Cardiac muscle cell (in vitro differentiated cells and primary cell): ENCODE measurements at regions not wholly inside any gene's neighbourhood (a gene's known extent, or its start where the extent isn't known, plus 50 kb on each side); places are given as distances from the start of the nearest gene placed in this dataset.

Experiments
- DNase-seq, 2 donors: peaks; one replicate each; pipeline versions ENCODE4 v3.0.0 to v3.0.0-alpha.2; 2010 to 2017; ENCODE audit warnings: low read depth in 1 of 2, low spot score in 1 of 2
- H3K27ac ChIP-seq: fragments of 200-600 bp; sonication (generic); 2 replicates; pipeline ENCODE4 v1.5.1; 2016
- H3K27me3 ChIP-seq: fragments of 200-600 bp; sonication (generic); 2 replicates; pipeline ENCODE4 v1.6.0; 2016; ENCODE audit warnings: control low read depth
- H3K36me3 ChIP-seq: fragments of 200-600 bp; sonication (generic); 2 replicates; pipeline ENCODE4 v1.5.1; 2016; ENCODE audit warnings: control low read depth
- H3K4me1 ChIP-seq: fragments of 200-600 bp; sonication (generic); 2 replicates; pipeline ENCODE4 v1.8.1; 2017; ENCODE audit warnings: low read depth, mild to moderate bottlenecking, mixed run types
- H3K4me3 ChIP-seq: fragments of 200-600 bp; sonication (generic); 2 replicates; pipeline ENCODE4 v1.5.1; 2016; ENCODE audit warnings: mild to moderate bottlenecking
- H3K9me3 ChIP-seq: fragments of 200-600 bp; sonication (generic); 2 replicates; pipeline ENCODE4 v1.5.1; 2017; ENCODE audit warnings: low read depth, mild to moderate bottlenecking, control low read depth
- TF ChIP-seq, protein P1 (sequence below): IDR thresholded peaks from 2 replicates; pipeline ENCODE4 v1.5.1; 2012; ENCODE audit warnings: low read depth, mild to moderate bottlenecking, low read length

DNA sequence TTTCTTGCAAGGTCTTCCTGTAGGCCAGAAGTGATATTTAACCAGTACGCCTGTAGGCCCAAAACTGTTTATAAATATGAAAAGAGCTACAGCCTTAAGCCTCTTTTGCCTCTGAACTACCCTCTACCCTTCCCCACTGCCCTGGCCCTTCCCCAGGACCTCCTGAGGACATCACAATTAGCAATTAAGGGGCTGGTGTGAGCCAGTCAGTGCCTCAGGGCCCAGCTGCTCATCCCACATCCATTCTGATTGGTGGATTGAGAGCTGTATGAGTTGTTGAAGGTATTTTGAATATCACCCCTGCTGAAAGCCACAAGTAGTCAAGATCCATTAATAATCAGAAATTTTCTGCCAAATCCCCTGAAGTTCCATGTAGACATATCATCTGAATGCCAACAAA is 126.3 kb upstream of the TACR1 start:
- TF ChIP-seq, protein P1, sequence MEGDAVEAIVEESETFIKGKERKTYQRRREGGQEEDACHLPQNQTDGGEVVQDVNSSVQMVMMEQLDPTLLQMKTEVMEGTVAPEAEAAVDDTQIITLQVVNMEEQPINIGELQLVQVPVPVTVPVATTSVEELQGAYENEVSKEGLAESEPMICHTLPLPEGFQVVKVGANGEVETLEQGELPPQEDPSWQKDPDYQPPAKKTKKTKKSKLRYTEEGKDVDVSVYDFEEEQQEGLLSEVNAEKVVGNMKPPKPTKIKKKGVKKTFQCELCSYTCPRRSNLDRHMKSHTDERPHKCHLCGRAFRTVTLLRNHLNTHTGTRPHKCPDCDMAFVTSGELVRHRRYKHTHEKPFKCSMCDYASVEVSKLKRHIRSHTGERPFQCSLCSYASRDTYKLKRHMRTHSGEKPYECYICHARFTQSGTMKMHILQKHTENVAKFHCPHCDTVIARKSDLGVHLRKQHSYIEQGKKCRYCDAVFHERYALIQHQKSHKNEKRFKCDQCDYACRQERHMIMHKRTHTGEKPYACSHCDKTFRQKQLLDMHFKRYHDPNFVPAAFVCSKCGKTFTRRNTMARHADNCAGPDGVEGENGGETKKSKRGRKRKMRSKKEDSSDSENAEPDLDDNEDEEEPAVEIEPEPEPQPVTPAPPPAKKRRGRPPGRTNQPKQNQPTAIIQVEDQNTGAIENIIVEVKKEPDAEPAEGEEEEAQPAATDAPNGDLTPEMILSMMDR: no peak
- no peak for DNase-seq
- Histone ChIP-seq H3K4me3 (no peak overlapping the region), H3K9me3 (no peaks in the 10 kb centered on the region), H3K27me3 (no peaks in the 10 kb centered on the region), H3K4me1 (no peaks in the 10 kb centered on the region), H3K36me3 (no peaks in the 10 kb centered on the region), H3K27ac (no peak overlapping the region)

DNA sequence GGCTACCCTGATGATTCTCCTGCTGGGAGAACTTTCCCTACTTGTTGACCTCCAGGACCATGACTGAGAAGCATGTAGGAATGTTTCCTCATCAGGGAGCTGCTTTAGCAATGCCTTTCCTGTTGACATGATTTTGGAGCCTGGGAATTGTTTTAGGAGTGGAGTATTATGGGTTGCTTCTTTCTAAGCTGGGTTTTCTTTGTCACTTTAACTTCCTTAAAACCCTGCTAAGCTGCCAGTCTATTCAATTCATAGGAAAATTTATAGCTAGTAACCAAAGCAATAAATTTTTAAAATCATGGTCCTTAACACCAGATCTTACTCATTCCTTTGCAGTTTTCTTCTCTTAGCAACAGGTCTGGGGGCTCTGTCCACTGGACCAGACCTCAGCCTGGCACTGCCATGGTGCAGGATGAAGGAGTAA is 125.6 kb upstream of the TACR1 start:
- Histone ChIP-seq H3K36me3 (no peaks in the 10 kb centered on the region), H3K27me3 (no peaks in the 10 kb centered on the region), H3K4me1 (no peaks in the 10 kb centered on the region), H3K4me3 (no peak overlapping the region), H3K27ac (no peak overlapping the region), H3K9me3 (no peaks in the 10 kb centered on the region)
- no peak for DNase-seq
- TF ChIP-seq, protein P1: no peak

DNA sequence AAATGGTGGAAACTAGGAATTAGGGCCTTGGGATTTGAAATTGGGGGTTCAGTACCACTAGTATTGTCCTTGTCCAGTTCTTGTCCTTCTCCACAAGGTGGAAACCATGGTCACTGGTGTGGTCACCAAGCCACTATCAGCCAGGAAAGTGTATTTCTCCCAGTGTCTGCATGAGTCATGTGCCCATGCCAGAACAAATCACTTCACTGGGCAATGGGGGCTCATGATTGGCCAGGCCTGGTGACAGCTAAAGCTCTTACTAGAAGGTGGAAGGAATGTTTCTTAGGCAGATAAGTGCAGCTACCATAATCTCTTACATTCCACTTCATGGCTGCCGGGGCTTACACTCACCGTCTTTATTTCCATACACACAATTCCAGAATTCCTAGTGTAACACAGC is 124.8 kb upstream of the TACR1 start:
- no peaks in the 10 kb centered on the region for H3K4me1 ChIP-seq
- no peaks in the 10 kb centered on the region for H3K36me3 ChIP-seq
- H3K27ac ChIP-seq: no peak overlapping the region
- no peak for DNase-seq
- H3K9me3 ChIP-seq: no peaks in the 10 kb centered on the region
- TF ChIP-seq, protein P1: no peak
- no peaks in the 10 kb centered on the region for H3K27me3 ChIP-seq
- H3K4me3 ChIP-seq: no peak overlapping the region

DNA sequence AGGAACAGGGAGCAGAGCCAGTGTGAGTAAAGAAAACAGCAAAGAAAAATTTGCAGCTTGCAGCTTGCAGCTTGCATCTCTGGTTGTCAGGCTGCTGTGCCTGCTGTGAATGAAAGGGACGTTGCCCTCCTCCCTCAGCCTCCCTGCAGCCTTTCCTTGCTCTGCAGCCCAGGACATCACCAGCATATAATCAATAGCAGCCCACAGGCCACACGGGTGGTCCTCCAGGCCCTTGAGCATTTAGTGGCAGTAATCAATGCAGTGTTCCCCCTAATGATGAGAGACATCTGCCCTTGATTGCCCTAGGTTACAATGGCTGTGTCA is 122.2 kb upstream of the TACR1 start:
- H3K4me1 ChIP-seq: no peaks in the 10 kb centered on the region
- no peak overlapping the region for H3K27ac ChIP-seq
- DNase-seq: no peak

DNA sequence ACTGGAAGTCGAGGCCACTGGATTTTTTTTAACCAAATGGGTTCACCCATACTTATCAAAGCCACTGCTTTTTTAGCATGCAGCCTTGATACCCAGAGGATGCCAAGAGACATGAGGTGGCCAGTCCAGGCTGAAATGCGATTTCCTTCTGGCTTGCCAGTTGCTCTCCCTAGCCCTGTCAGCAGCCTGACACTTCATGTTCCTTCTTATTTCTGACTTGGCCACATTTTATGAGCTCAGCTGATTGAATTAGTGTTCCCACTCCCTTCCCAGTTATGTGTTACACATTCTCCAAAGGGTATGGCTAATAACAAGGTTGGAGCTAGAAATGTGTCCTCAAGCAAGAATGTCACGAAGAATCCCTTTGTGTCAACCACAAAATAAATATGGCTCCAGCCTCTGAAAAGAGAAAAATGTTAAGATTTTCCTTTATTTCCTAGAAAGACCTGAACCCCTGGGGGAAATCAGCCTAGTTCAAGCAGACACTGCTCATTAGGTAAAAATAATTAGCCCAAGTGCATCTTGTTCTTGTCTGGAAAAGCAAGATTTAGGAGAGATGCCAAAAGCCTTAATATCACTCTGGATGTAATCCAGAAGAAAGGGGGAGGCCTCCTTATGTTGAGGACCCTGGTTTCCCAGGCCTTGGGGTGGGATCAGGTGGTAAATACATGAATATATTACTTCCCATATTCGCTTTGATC is 121.7 kb upstream of the TACR1 start:
- H3K4me3 ChIP-seq: no peak overlapping the region
- TF ChIP-seq, protein P1: no peak
- H3K27me3 ChIP-seq: no peaks in the 10 kb centered on the region
- no peaks in the 10 kb centered on the region for H3K36me3 ChIP-seq
- H3K9me3 ChIP-seq: no peaks in the 10 kb centered on the region
- H3K4me1 ChIP-seq: no peaks in the 10 kb centered on the region
- no peak for DNase-seq
- H3K27ac ChIP-seq: no peak overlapping the region

More for the DNA sequence above, 122.2 kb upstream of the TACR1 start:
- Histone ChIP-seq H3K27me3 (no peaks in the 10 kb centered on the region), H3K4me3 (no peak overlapping the region), H3K9me3 (no peaks in the 10 kb centered on the region), H3K36me3 (no peaks in the 10 kb centered on the region)
- TF ChIP-seq, protein P1: no peak

DNA sequence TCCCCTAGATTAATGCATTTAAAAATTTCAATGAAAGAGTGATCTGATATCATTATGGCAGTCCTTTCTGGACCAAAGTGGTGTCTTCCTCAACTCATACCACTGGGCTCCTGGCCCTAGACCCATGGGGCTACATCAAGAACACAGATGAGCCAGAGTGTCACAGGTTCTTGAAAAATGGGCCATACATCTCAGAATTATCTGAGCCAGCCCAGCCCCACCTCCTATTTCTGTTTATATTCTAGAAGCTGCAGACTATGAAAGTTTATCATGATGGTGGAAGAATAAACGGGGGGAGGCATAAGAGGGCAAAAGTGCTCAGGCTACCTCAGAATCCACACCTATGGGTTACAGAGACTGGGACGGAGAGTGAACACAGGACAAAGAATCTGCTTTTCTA is 120.6 kb upstream of the TACR1 start:
- Histone ChIP-seq H3K27ac (no peak overlapping the region), H3K4me1 (no peaks in the 10 kb centered on the region), H3K36me3 (no peaks in the 10 kb centered on the region), H3K4me3 (no peak overlapping the region), H3K9me3 (no peaks in the 10 kb centered on the region), H3K27me3 (no peaks in the 10 kb centered on the region)
- no peak for DNase-seq
- TF ChIP-seq, protein P1: no peak
